Neural progenitor cell (in vitro differentiated cells): ENCODE measurements at regions not wholly inside any gene's neighbourhood (a gene's known extent, or its start where the extent isn't known, plus 50 kb on each side); places are given as distances from the start of the nearest gene placed in this dataset.
A peak's percentile ranks its signal among the peaks of the same experiment; 100 is the strongest.

Experiments
- EZH2 ChIP-seq: fragments of 200-600 bp; sonication (generic); IDR thresholded peaks from 2 replicates; pipeline ENCODE4 v1.6.1; 2017; ENCODE audit warnings: antibody characterized with exemption, mild to moderate bottlenecking, moderate library complexity
- EZH2phosphoT487 ChIP-seq: fragments of 200-600 bp; sonication (generic); IDR thresholded peaks from 2 replicates; pipeline ENCODE4 v1.6.1; 2017; ENCODE audit warnings: antibody characterized with exemption
- TF ChIP-seq, protein P1 (sequence below): fragments of 200-600 bp; sonication (generic); IDR thresholded peaks from 2 replicates; pipeline ENCODE4 v1.5.1; 2017; ENCODE audit warnings: antibody characterized with exemption, mild to moderate bottlenecking

DNA sequence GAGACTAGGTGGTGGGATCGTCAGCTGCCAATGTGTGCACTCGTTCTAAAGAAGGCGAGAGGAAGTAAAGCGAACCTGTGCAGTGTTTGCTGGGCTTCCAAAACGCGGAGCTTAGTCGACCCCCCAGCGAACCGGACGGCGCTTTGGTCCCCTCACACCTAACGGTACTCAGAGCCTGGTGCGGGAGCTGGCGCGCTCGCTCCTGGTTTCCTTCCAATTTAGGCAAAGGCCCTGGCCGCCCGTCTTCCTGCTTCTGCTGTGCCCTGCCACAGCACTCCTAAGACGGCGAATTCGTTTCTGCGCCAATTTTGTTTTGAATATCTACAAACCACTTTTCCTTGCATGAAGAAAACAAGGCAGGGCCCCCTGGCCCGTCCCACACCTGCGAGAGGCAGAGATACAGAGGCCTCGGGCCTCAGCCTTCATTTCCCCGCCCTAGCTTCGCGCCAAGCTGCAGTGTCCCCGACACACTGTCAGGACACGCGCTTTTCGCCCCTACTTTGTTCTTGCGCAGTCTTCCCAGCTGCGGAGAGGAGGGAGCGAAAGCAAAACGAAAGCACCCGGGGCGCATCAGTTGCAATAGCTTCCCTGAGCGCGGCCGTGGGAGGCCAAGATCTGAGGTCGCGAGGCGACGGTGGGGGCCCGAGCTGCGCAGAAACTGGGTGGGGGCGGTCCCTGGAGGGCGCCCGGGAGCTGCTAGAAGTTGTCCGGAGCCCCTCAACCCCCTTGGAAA lies 111.9 kb downstream of the KCNRG start:
- TF ChIP-seq, protein P1, sequence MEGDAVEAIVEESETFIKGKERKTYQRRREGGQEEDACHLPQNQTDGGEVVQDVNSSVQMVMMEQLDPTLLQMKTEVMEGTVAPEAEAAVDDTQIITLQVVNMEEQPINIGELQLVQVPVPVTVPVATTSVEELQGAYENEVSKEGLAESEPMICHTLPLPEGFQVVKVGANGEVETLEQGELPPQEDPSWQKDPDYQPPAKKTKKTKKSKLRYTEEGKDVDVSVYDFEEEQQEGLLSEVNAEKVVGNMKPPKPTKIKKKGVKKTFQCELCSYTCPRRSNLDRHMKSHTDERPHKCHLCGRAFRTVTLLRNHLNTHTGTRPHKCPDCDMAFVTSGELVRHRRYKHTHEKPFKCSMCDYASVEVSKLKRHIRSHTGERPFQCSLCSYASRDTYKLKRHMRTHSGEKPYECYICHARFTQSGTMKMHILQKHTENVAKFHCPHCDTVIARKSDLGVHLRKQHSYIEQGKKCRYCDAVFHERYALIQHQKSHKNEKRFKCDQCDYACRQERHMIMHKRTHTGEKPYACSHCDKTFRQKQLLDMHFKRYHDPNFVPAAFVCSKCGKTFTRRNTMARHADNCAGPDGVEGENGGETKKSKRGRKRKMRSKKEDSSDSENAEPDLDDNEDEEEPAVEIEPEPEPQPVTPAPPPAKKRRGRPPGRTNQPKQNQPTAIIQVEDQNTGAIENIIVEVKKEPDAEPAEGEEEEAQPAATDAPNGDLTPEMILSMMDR: peak; percentile 12
- TF ChIP-seq EZH2 (peak; percentile 80), EZH2phosphoT487 (peak; percentile 77)
